Stimulated activated CD4-positive, alpha-beta T cell treated with anti-CD3 and anti-CD28 coated beads, Interleukin-4, amount 100 ng/mL, for 48 hours (primary cell): ENCODE measurements at regions not wholly inside any gene's neighbourhood (a gene's known extent, or its start where the extent isn't known, plus 50 kb on each side); places are given as distances from the start of the nearest gene placed in this dataset.
"Not testable (repeated sequence)": the region's sequence is repeated elsewhere in the genome, so short reads cannot be mapped to it uniquely, and the experiment has no call there.

Source experiments
- DNase-seq, 2 donors: peaks; one replicate each; pipeline ENCODE4 v3.0.0-alpha.2; 2020; ENCODE audit warnings: low read depth in 2 of 2

DNA sequence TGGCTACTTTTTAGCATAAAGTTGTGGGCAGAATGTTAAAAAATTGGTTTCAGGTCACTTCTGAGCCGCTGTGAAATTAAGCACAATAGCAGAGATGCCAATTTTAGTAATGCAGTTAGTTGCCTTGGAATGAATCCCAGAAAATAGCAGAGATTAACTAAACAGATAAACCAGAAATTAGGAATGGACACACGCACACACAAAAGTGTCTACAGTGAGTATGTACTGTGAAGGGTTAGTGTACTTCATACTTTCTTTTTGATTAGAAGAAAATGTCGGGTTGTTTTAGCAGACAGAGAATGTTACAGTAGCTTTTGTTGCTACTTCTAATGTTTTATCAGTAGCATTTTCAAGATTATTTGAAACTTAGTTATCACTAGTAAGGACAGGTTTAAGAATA is 106.7 kb downstream of the LEPR start:
- no peak for DNase-seq

- no peak for DNase-seq
These were observed 107.4 kb downstream of the LEPR start for GRCh38 chr1:65527707-65528503.

DNA sequence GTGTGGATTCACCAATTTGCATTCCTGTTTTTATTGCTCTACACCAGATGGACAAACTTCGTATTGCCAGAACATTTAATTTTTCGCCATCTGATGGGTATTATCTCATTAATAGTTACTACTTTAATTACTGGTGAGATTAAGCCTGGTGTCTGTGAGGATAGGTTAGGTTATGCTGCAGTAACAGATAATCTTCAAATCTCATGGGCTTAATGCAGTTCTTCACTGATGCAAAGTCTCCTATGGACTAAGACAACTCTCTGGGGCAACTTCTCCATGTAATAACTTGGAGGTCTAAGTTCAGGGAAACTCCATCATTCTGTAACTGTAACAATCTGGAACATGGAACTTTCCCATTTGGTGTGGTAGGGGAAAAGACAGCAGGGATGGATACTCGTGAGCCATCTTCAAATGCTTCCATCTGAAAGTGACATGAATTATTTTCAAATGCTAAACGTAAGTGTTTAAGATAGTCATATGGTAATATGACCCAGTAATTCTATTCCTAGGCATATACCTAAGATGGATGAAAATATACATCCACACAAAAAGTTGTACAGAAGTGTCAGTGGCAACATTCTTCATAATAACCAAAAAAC is 111.6 kb downstream of the LEPR start:
- DNase-seq = no peak

DNA sequence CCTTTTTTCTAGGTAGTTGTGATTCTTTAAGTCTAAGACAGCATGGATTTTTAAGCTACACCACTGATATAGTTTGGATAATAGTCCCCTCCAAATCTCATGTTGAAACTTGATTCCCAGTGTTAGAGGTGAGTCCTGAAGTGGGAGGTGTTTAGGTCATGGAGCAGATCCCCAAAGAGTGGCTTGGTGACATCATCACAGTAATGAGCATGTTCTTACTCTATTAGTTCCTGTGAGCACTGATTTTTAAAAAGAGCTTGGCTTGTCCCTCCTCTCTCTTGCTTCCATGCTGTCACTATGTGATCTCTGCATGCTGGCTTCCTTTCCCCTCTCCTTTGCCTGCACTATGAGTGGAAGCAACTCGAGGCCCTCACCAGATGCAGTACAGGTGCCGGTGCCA is 115.5 kb downstream of the LEPR start:
- DNase-seq = no peak

DNA sequence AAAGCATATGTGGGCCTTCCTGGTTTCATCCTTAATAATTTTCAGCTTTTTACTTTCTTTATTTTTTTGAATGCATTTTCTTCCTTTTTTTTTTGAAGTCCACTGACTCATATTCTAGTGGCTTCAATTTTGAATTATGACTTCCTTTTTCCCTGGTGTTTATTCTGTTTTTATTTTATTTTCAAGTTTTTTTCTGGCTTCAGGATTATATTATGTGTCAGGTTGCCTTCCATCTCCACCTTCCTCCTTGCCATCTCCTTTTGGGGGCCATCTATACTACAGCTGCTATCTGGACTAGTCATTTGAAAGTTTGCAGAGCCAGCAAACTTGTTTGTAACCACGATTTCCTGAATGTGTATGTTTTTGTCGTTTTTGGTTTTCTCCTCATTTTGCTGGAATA is 117.6 kb downstream of the LEPR start:
- no peak for DNase-seq

DNA sequence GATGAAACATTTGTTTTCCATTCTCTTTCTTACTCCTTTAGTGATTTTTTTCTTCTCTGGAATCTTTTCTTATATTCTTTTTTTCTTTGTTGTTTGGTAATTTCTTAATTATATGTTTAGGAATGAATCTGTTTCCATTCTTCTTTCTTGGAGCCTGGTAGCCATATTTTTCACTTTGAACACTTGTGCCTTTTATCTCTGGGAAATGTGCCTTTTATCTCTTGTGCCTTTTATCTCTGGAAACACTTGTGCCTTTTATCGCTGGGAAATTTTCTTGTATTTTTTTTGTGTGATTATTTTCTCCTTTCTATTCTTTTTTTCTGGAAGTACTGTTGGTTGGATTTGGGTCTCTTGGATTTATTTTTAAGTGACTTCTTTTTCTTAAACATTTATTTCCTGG is 118.2 kb downstream of the LEPR start:
- DNase-seq = no peak

- no peak for DNase-seq
These were observed 119.0 kb downstream of the LEPR start for GRCh38 chr1:65539266-65540131.

- DNase-seq = no peak
These were observed 120.7 kb downstream of the LEPR start for GRCh38 chr1:65541161-65541560.

- no peak for DNase-seq
These were observed 121.4 kb downstream of the LEPR start for GRCh38 chr1:65541865-65542264.

DNA sequence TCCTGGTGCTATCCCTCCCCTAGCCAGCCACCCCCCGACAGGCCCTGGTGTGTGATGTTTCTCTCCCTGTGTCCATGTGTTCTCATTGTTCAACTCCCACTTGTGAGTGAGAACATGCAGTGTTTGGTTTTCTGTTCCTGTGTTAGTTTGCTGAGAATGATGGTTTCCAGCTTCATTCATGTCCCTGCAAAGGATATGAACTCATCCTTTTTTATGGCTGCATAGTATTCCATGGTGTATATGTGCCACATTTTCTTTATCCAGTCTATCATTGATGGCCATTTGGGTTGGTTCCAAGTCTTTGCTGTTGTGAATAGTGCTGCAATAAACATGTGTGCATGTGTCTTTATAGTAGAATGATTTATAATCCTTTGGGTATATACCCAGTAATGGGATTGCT is 122.1 kb downstream of the LEPR start:
- DNase-seq = not testable (repeated sequence)

DNA sequence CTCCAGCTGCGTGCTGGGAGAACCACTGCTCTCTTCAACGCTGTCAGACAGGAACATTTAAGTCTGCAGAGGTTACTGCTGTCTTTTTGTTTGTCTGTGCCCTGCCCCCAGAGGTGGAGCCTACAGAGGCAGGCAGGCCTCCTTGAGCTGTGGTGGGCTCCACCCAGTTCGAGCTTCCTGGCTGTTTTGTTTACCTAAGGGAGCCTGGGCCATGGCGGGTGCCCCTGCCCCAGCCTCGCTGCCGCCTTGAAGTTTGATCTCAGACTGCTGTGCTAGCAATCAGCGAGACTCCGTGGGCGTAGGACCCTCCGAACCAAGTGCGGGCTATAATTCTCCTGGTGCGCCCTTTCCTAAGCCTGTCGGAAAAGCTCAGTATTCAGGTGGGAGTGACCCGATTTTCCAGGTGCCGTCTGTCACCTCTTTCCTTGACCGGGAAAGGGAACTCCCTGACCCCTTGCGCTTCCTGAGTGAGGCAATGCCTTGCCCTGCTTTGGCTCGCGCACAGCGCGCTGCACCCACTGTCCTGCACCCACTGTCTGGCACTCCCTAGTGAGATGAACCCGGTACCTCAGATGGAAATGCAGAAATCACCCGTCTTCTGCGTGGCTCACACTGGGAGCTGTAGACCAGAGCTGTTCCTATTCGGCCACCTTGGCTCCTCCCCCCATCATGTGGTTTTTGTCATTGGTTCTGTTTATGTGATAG is 130.0 kb downstream of the LEPR start:
- not testable (repeated sequence) for DNase-seq

DNA sequence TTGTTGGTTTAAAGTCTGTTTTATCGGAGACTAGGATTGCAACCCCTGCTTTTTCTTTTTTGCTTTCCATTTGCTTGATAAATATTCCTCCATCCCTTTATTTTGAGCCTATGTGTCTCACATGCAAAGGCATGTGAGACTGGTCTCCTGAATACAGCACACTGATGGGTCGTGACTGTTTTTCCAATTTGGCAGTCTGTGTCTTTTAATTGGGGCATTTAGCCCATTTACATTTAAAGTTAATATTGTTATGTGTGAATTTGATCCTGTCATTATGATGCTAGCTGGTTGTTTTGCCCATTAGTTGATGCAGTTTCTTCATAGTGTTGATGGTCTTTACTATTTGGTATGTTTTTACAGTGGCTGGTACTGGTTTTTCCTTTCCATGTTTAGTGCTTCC is 132.0 kb downstream of the LEPR start:
- DNase-seq = not testable (repeated sequence)

DNA sequence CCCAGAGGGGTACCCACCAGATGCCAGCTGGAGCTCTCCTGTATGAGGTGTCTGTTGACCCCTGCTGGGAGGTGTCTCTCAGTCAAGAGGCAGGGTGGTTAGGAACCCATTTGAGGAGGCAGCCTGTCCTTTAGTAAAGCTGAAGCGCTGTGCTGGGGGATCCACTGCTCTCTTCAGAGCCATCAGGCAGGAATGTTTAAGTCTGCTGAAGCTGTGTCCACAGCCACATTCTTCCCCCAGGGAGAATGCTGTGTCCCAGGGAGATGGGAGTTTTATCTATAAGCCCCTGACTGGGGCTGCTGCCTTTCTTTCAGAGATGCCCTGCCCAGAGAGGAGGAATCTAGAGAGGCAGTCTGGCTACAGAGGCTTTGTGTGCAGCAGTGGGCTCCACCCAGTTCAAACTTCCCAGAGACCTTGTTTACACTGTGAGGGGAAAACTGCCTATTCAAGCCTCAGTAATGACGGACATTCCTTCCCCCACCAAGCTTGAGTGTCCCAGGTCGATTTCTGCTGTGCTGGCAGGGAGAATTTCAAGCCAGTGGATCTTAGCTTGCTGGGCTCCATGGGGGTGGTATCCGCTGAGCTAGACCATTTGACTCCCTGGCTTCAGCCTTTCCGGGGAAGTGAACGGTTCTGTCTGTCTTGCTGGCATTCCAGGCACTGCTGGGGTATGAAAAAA is 133.8 kb downstream of the LEPR start:
- DNase-seq = not testable (repeated sequence)

- no peak for DNase-seq
These were observed 134.4 kb downstream of the LEPR start for GRCh38 chr1:65554829-65555228.

DNA sequence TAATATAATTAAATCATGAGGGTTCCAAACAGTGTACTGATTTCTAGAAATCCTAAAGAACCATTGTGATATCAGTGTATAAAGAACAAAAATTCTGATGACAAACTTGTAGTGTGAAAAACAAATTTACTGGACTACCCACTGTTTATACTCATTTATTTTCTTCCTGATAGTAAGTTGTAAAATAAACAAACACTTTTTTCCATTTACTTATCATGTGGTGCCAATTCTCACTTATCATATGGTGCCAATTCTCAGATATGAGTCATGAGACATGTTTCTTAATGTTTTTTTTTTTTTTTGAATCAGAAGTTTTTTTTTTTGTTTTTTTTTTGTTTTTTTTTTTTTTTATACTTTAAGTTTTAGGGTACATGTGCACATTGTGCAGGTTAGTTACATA is 137.7 kb downstream of the LEPR start:
- DNase-seq = no peak

GRCh38 chr1:65564493-65564892 is 144.0 kb downstream of the LEPR start:
- no peak for DNase-seq

- no peak for DNase-seq
These were observed 147.8 kb downstream of the LEPR start for GRCh38 chr1:65568285-65568684.

GRCh38 chr1:65572701-65573421 is 152.4 kb downstream of the LEPR start:
- DNase-seq = no peak

DNA sequence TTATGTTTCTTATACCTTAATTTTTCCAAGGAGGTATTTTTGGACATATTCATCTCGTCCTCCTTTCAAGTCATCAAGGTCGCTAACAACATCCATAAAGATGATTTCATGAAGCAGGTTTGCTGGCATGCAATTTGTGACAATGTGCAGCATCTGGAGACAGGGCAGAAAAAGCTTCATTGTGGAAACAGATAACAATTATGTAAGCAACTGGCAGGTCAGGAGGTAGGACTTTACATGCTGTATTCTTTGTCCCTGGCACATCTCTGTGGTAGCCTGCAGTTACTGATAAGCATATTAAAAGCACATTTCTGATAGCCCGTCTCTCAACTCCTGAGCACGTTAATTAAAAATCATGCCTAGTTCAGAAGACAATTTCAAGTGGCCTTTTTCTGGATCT is 156.8 kb downstream of the LEPR start:
- no peak for DNase-seq

- not testable (repeated sequence) for DNase-seq
These were observed 157.5 kb downstream of the LEPR start for GRCh38 chr1:65577982-65578381.

DNA sequence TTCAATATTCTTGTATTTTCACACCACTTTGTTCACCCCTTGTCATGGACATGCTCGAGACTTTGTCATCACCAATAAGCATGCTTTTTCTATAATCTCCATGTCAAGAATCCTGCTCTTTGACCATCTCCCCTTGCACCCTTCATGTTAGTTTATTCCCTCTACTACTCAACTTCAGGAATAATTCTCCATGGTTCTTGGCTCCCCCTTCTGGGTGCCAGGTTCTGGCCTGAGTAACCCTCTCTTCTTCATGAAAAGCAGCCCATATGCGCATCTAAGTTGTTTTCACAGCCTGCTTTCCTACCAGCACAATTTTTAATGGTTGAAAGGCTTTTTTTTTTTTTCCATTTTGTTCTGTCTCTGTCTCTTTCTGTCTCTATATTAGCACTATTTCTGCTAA is 160.7 kb downstream of the LEPR start:
- no peak for DNase-seq
